ENCODE measurements at regions not wholly inside any gene's neighbourhood (a gene's known extent, or its start where the extent isn't known, plus 50 kb on each side); places are given as distances from the start of the nearest gene placed in this dataset.

- Histone ChIP-seq H3K9me3 (ENCODE audit: insufficient read depth, low read depth) (no peaks in the 10 kb centered on the region), H3K4me2 (no peak overlapping the region), H3K27me3 (ENCODE audit: insufficient read depth, low read depth) (no peaks in the 10 kb centered on the region), H3K27ac (no peak overlapping the region), H2AFZ (no peak overlapping the region), H3K36me3 (ENCODE audit: low read depth) (no peaks in the 10 kb centered on the region), H3K4me1 (replicated peaks; ENCODE audit: insufficient read depth) (no peaks in the 10 kb centered on the region), H3K79me2 (ENCODE audit: low read depth) (no peaks in the 10 kb centered on the region), H3F3A (ENCODE audit: insufficient read depth, low read depth) (no peaks in the 10 kb centered on the region), H4K20me1 (ENCODE audit: insufficient read depth) (no peaks in the 10 kb centered on the region), H3K9me2 (ENCODE audit: insufficient read depth) (no peaks in the 10 kb centered on the region), H3K4me3 (no peak overlapping the region)
- TF ChIP-seq CTCF (conservative IDR thresholded peaks at IDR 0.05) (no peak), EZH2 (IDR thresholded peaks at IDR 0.05; ENCODE audit: low read depth) (no peak)
- no TSS peak for BruUV-seq (replicated peaks)
- CTCF ChIA-PET = no interaction called here
- intact Hi-C loops (cut with micrococcal nuclease; ENCODE audit: unreplicated experiment) = no loop called here
- POLR2A ChIA-PET (ENCODE audit: unreplicated experiment) = no interaction called here
- no peak for DNase-seq
Observed at GRCh38 chr4:137203601-137204000, 328.7 kb downstream of the PCDH18 start.

GRCh38 chr4:137200322-137200721 is 332.0 kb downstream of the PCDH18 start:
- Histone ChIP-seq H4K20me1 (ENCODE audit: insufficient read depth) (no peaks in the 10 kb centered on the region), H3K9me3 (ENCODE audit: insufficient read depth, low read depth) (no peaks in the 10 kb centered on the region), H3F3A (ENCODE audit: insufficient read depth, low read depth) (no peaks in the 10 kb centered on the region), H3K4me1 (replicated peaks; ENCODE audit: insufficient read depth) (no peaks in the 10 kb centered on the region), H3K27me3 (ENCODE audit: insufficient read depth, low read depth) (no peaks in the 10 kb centered on the region), H3K4me3 (no peak overlapping the region), H3K9me2 (ENCODE audit: insufficient read depth) (no peaks in the 10 kb centered on the region), H2AFZ (no peak overlapping the region), H3K27ac (no peak overlapping the region), H3K4me2 (no peak overlapping the region), H3K36me3 (ENCODE audit: low read depth) (no peaks in the 10 kb centered on the region), H3K79me2 (ENCODE audit: low read depth) (no peaks in the 10 kb centered on the region)
- DNase-seq = no peak
- no peak for TF ChIP-seq CTCF (conservative IDR thresholded peaks at IDR 0.05)
- no peak for TF ChIP-seq EZH2 (IDR thresholded peaks at IDR 0.05; ENCODE audit: low read depth)
- ChIA-PET CTCF (no interaction called here), POLR2A (ENCODE audit: unreplicated experiment) (no interaction called here)
- no TSS peak for BruUV-seq (replicated peaks)
- intact Hi-C loops (cut with micrococcal nuclease; ENCODE audit: unreplicated experiment) = no loop called here

- intact Hi-C loops (cut with micrococcal nuclease; ENCODE audit: unreplicated experiment) = no loop called here
- CTCF ChIA-PET = interaction anchor here (0.6 kb wide), 1 partner anchor 869 kb away, joined by 4 read pairs; no protein-coding TSS in a partner anchor
- no peaks in the 10 kb centered on the region for H4K20me1 ChIP-seq (ENCODE audit: insufficient read depth)
- no peaks in the 10 kb centered on the region for H3K9me3 ChIP-seq (ENCODE audit: insufficient read depth, low read depth)
- H3K79me2 ChIP-seq (ENCODE audit: low read depth) = no peaks in the 10 kb centered on the region
- H3K4me3 ChIP-seq = no peak overlapping the region
- H3K4me1 ChIP-seq (replicated peaks; ENCODE audit: insufficient read depth) = no peaks in the 10 kb centered on the region
- H3K4me2 ChIP-seq = no peak overlapping the region
- H3K9me2 ChIP-seq (ENCODE audit: insufficient read depth) = no peaks in the 10 kb centered on the region
- TF ChIP-seq CTCF (conservative IDR thresholded peaks at IDR 0.05) = no peak
- TF ChIP-seq EZH2 (IDR thresholded peaks at IDR 0.05; ENCODE audit: low read depth) = no peak
- POLR2A ChIA-PET (ENCODE audit: unreplicated experiment) = no interaction called here
- no peak overlapping the region for H2AFZ ChIP-seq
- DNase-seq = no peak
- H3K27me3 ChIP-seq (ENCODE audit: insufficient read depth, low read depth) = no peaks in the 10 kb centered on the region
- BruUV-seq (replicated peaks) = no TSS peak
- H3F3A ChIP-seq (ENCODE audit: insufficient read depth, low read depth) = no peaks in the 10 kb centered on the region
- H3K36me3 ChIP-seq (ENCODE audit: low read depth) = no peaks in the 10 kb centered on the region
- no peak overlapping the region for H3K27ac ChIP-seq
Observed at GRCh38 chr4:137198791-137199190, 333.5 kb downstream of the PCDH18 start.

All from PC-9 (cell line).